Loucy (cell line): ENCODE measurements at regions not wholly inside any gene's neighbourhood (a gene's known extent, or its start where the extent isn't known, plus 50 kb on each side); places are given as distances from the start of the nearest gene placed in this dataset.

ENCODE experiments used
- CTCF ChIP-seq: fragments of 200-600 bp; sonication (generic); conservative IDR thresholded peaks from 2 replicates; pipeline ENCODE4 v1.5.1; 2014; ENCODE audit warnings: mild to moderate bottlenecking, antibody characterized with exemption, low read length
- EZH2phosphoT487 ChIP-seq: fragments of 200-600 bp; IDR thresholded peaks from 2 replicates; pipeline ENCODE4 v1.6.1; 2018; ENCODE audit warnings: antibody characterized with exemption, mild to moderate bottlenecking, moderate library complexity, borderline replicate concordance

GRCh38 chr5:109929376-109929775 lies 239.6 kb downstream of the MAN2A1 start:
- TF ChIP-seq CTCF (no peak), EZH2phosphoT487 (no peak)
